H1 (cell line): ENCODE measurements at regions not wholly inside any gene's neighbourhood (a gene's known extent, or its start where the extent isn't known, plus 50 kb on each side); places are given as distances from the start of the nearest gene placed in this dataset.
A peak's percentile ranks its signal among the peaks of the same experiment; 100 is the strongest.

Experiments
- CTCF ChIA-PET: fragments of 300-600 bp; sonication (Branson Sonifier 250); formaldehyde crosslinking; loops from one replicate; lab custom pipeline; 2021; ENCODE audit not compliant: partially characterized antibody; lab: Charles Lee
- POLR2A ChIA-PET: fragments of 300-600 bp; sonication (Branson Sonifier 250); formaldehyde crosslinking; loops from one replicate; lab custom pipeline; 2021; ENCODE audit warnings: inconsistent platforms; ENCODE audit not compliant: partially characterized antibody; lab: Charles Lee
- DNase-seq, 2 experiments: peaks; one replicate each; pipeline versions ENCODE4 v3.0.0 to v3.0.0-alpha.2; 2010 to 2022; ENCODE audit warnings: low spot score in 2 of 2, low read depth in 1 of 2, mixed read lengths in 1 of 2
- FAIRE-seq: peaks from 2 replicates; lab custom pipeline; 2011; peaks lifted over from hg19 to GRCh38; lab: Jason Lieb, UNC
- H2AFZ ChIP-seq: 2 replicates; pipeline ENCODE4 v1.8.1; 2012; ENCODE audit warnings: low read length, inconsistent platforms
- H2AK5ac ChIP-seq: 2 replicates; pipeline ENCODE4 v1.6.1; 2013; ENCODE audit warnings: low read depth, low read length
- H2BK120ac ChIP-seq: replicated peaks from 2 replicates; pipeline ENCODE3; 2013; ENCODE audit warnings: low read depth, low read length, inconsistent platforms
- H2BK12ac ChIP-seq: 2 replicates; pipeline ENCODE4 v1.6.1; 2013; ENCODE audit warnings: low read depth, low read length
- H2BK15ac ChIP-seq: 2 replicates; pipeline ENCODE4 v1.6.1; 2013; ENCODE audit warnings: low read length
- H2BK20ac ChIP-seq: 2 replicates; pipeline ENCODE4 v1.6.1; 2013; ENCODE audit warnings: low read length
- H2BK5ac ChIP-seq: 2 replicates; pipeline ENCODE4 v1.6.1; 2013; ENCODE audit warnings: low read depth, low read length
- H3K14ac ChIP-seq: 2 replicates; pipeline ENCODE4 v1.6.1; 2013; ENCODE audit warnings: inconsistent platforms; ENCODE audit not compliant: insufficient read length
- H3K18ac ChIP-seq: 2 replicates; pipeline ENCODE4 v1.6.1; 2013; ENCODE audit warnings: low read length; ENCODE audit errors: extremely low read depth
- H3K23ac ChIP-seq: 2 replicates; pipeline ENCODE4 v1.6.1; 2013; ENCODE audit warnings: inconsistent platforms; ENCODE audit not compliant: insufficient read length
- H3K23me2 ChIP-seq: 2 replicates; pipeline ENCODE4 v1.6.1; 2013; ENCODE audit warnings: low read depth, low read length
- H3K27ac ChIP-seq: 2 replicates; pipeline ENCODE4 v1.6.1; 2011; ENCODE audit warnings: low read depth, low read length, inconsistent platforms
- H3K27me3 ChIP-seq, 4 experiments: replicated peaks in 1 of 4; 1 replicate in 1 of 4; 2 replicates in 3 of 4; pipeline versions ENCODE4 v1.6.1 to v1.8.1; 2011 to 2013; ENCODE audit warnings: low read length in 3 of 4, mild to moderate bottlenecking in 3 of 4, inconsistent platforms in 2 of 4, mixed read lengths in 2 of 4, moderate library complexity in 1 of 4; ENCODE audit not compliant: control insufficient read depth in 3 of 4, insufficient read depth in 3 of 4; ENCODE audit errors: extremely low read depth in 1 of 4
- H3K36me3 ChIP-seq, 4 experiments: 2 replicates each; pipeline versions ENCODE4 v1.6.1 to v1.8.1; 2011 to 2013; ENCODE audit warnings: mild to moderate bottlenecking in 4 of 4, low read length in 3 of 4, moderate library complexity in 2 of 4, control low read depth in 1 of 4, inconsistent platforms in 1 of 4; ENCODE audit not compliant: insufficient read depth in 4 of 4, control insufficient read depth in 2 of 4
- H3K4ac ChIP-seq: replicated peaks from 2 replicates; pipeline ENCODE3; 2013; ENCODE audit warnings: low read length, low read depth, mixed read lengths, inconsistent platforms; ENCODE audit not compliant: insufficient read length
- H3K4me1 ChIP-seq, 4 experiments: replicated peaks in 1 of 4; 1 replicate in 1 of 4; 2 replicates in 3 of 4; pipeline versions ENCODE4 v1.6.1 to v1.8.1; 2011 to 2013; ENCODE audit warnings: low read length in 3 of 4, inconsistent platforms in 2 of 4, mixed read lengths in 1 of 4; ENCODE audit not compliant: insufficient read depth in 4 of 4, control insufficient read depth in 3 of 4
- H3K4me2 ChIP-seq, 2 experiments: 2 replicates each; pipeline versions ENCODE4 v1.6.1 to v1.8.1; 2011 to 2013; ENCODE audit warnings: low read depth in 2 of 2, low read length in 2 of 2, control low read depth in 1 of 2, inconsistent platforms in 1 of 2, mild to moderate bottlenecking in 1 of 2; ENCODE audit not compliant: insufficient read depth in 1 of 2
- H3K4me3 ChIP-seq, 4 experiments: fragments of 200-600, 300-600 bp in 1 of 4; sonication (generic), shearing (Covaris generic), sonication (Bioruptor Twin) in 1 of 4; 2 replicates each; pipeline versions ENCODE4 v1.5.1 to v1.8.1; 2011 to 2016; ENCODE audit warnings: low read length in 4 of 4, low read depth in 3 of 4, control low read depth in 2 of 4, inconsistent platforms in 2 of 4, mild to moderate bottlenecking in 2 of 4, mixed read lengths in 1 of 4, moderate library complexity in 1 of 4; ENCODE audit not compliant: insufficient read depth in 2 of 4; ENCODE audit errors: extremely low read depth in 1 of 4
- H3K56ac ChIP-seq: replicated peaks from 2 replicates; pipeline ENCODE3; 2013; ENCODE audit warnings: low read depth, mild to moderate bottlenecking, mixed read lengths, low read length, inconsistent platforms; ENCODE audit not compliant: insufficient read length
- H3K79me1 ChIP-seq: 2 replicates; pipeline ENCODE4 v1.6.1; 2013; ENCODE audit warnings: low read depth, low read length, control low read depth
- H3K79me2 ChIP-seq, 2 experiments: 2 replicates each; pipeline versions ENCODE4 v1.6.1 to v1.8.1; 2012 to 2013; ENCODE audit warnings: low read length in 2 of 2, mild to moderate bottlenecking in 2 of 2, inconsistent platforms in 1 of 2; ENCODE audit not compliant: insufficient read depth in 2 of 2, control insufficient read depth in 1 of 2
- H3K9ac ChIP-seq, 4 experiments: replicated peaks in 1 of 4; 1 replicate in 1 of 4; 2 replicates in 3 of 4; pipeline versions ENCODE4 v1.6.1 to v1.8.1; 2011 to 2013; ENCODE audit warnings: low read depth in 3 of 4, low read length in 3 of 4, control low read depth in 2 of 4, mild to moderate bottlenecking in 2 of 4, moderate library complexity in 2 of 4, inconsistent platforms in 1 of 4; ENCODE audit errors: extremely low read depth in 1 of 4
- H3K9me3 ChIP-seq, 2 experiments: 2 replicates each; pipeline versions ENCODE4 v1.6.1 to v1.8.1; 2012 to 2013; ENCODE audit warnings: mild to moderate bottlenecking in 2 of 2, moderate library complexity in 2 of 2, control low read depth in 1 of 2, inconsistent platforms in 1 of 2, low read depth in 1 of 2, low read length in 1 of 2, mixed read lengths in 1 of 2; ENCODE audit not compliant: insufficient read depth in 2 of 2
- H4K20me1 ChIP-seq, 2 experiments: replicated peaks in 1 of 2; 2 replicates each; pipeline versions ENCODE3 to v1.8.1; 2011 to 2013; ENCODE audit warnings: inconsistent platforms in 2 of 2, low read length in 2 of 2, mild to moderate bottlenecking in 1 of 2; ENCODE audit not compliant: insufficient read depth in 2 of 2, control insufficient read depth in 1 of 2
- H4K5ac ChIP-seq: 2 replicates; pipeline ENCODE4 v1.6.1; 2013; ENCODE audit warnings: low read length, low read depth, mixed read lengths, inconsistent platforms; ENCODE audit not compliant: insufficient read length
- H4K8ac ChIP-seq: 2 replicates; pipeline ENCODE4 v1.8.0; 2013; ENCODE audit warnings: mild to moderate bottlenecking, moderate library complexity, low read length, inconsistent platforms; ENCODE audit not compliant: insufficient read depth; ENCODE audit errors: extremely low read depth
- H4K91ac ChIP-seq: replicated peaks from 2 replicates; pipeline ENCODE3; 2013; ENCODE audit warnings: low read length, mixed read lengths, inconsistent platforms; ENCODE audit not compliant: insufficient read length
- ASH2L ChIP-seq: fragments of 200-600, 300-600 bp; sonication (generic); IDR thresholded peaks from one replicate; pipeline ENCODE4 v1.7.1; 2017; ENCODE audit warnings: low read length
- HDAC2 ChIP-seq, 2 experiments: fragments of 300-600 bp in 1 of 2; sonication (generic) in 1 of 2; IDR thresholded peaks; 2 replicates each; pipeline ENCODE4 v1.6.1; 2011 to 2012; ENCODE audit warnings: low read depth in 2 of 2, low read length in 2 of 2, mild to moderate bottlenecking in 2 of 2, moderate library complexity in 2 of 2, borderline replicate concordance in 1 of 2, inconsistent platforms in 1 of 2
- HDAC6 ChIP-seq: IDR thresholded peaks from one replicate; pipeline ENCODE4 v1.7.1; 2012; ENCODE audit warnings: low read depth, mild to moderate bottlenecking, inconsistent platforms, low read length, moderate library complexity
- WGBS, 2 experiments: shearing (Covaris generic) in 1 of 2; methylation state at CpG; one replicate each; pipeline versions ENCODE4 v1.1.6 to v1.1.7; 2013 to 2015; ENCODE audit warnings: low lambda C conversion rate in 2 of 2, mixed read lengths in 2 of 2, inconsistent platforms in 1 of 2, low coverage in 1 of 2, missing lambda C conversion rate in 1 of 2; ENCODE audit not compliant: insufficient replicate concordance in 2 of 2, insufficient coverage in 1 of 2, insufficient read length in 1 of 2; ENCODE audit errors: extremely low coverage in 1 of 2, missing lambda C conversion rate in 1 of 2; 5-methylcytosine and 5-hydroxymethylcytosine counted together
- TF ChIP-seq, protein P1 (sequence below): IDR thresholded peaks from 2 replicates; pipeline ENCODE4 v1.6.1; 2011; ENCODE audit warnings: low read depth, mild to moderate bottlenecking, low read length; ENCODE audit not compliant: insufficient read depth
- TF ChIP-seq, protein P2 (sequence below): IDR thresholded peaks from 2 replicates; pipeline ENCODE4 v1.6.1; 2012; ENCODE audit warnings: low read length, inconsistent platforms
- TF ChIP-seq, protein P3 (sequence below), 3 experiments: IDR thresholded peaks; 1 replicate in 2 of 3; 2 replicates in 1 of 3; pipeline versions ENCODE4 v1.5.1 to v1.6.1; 2011; ENCODE audit warnings: low read length in 3 of 3, mild to moderate bottlenecking in 3 of 3, inconsistent platforms in 2 of 3, low read depth in 1 of 3, moderate library complexity in 1 of 3; ENCODE audit not compliant: insufficient read depth in 1 of 3; ENCODE audit errors: control extremely low read depth in 1 of 3

DNA sequence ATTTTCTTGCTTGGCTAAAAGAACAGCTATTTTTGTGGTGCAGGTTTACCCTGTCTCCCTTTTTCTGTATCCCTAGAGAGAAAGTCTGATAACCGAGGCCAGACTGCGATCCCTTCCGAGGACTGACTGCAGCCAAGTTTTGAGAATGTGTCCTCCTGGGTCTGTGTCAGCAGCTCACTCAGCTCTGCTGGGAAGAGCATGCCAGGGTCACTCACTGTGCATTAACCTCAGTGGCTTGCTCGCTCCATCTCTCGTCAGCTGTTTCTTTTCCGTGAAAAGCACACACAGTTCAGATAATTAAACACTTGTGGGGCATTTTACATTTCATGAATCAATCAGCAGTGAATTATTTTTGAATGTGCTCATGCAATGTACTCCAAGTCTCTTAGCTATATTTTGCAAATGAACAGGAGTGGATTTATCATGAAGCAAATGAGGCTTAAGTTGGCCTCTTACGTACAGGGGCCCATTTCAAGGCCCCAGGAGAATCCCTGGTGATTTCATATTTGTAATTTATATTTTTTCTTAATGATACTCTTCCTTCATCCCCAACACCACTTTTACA is 252.1 kb downstream of the SMARCA2 start:
- H2AFZ ChIP-seq: peak overlapping the region; percentile 79
- no peak for DNase-seq

More for the DNA sequence above, 252.1 kb downstream of the SMARCA2 start:
- Histone ChIP-seq H3K4me3 (no peak overlapping the region), H3K23me2 (no peaks in the 10 kb centered on the region; the same call in 1 of the 2 replicates), H3K14ac (no peak overlapping the region), H2BK120ac (no peak overlapping the region), H2BK5ac (peak overlapping the region; percentile 55; the same call in 1 of the 2 replicates), H2AK5ac (no peak overlapping the region), H4K8ac (no peak overlapping the region), H3K4me1 (0 out of 7 replicates have a peak, but pooled peaks cover 0 to 2% (median 0%) of the 10 kb centered on the region in 4 experiments), H3K36me3 (no peaks in the 10 kb centered on the region), H3K27me3 (no peaks in the 10 kb centered on the region), H3K23ac (no peak overlapping the region), H2BK20ac (0 out of 2 replicates have a peak overlapping the region, but pooled peaks have one; percentile 63), H3K9ac (no peak overlapping the region), H3K79me2 (no peaks in the 10 kb centered on the region), H3K9me3 (peaks cover 0 to 7% of the 10 kb centered on the region in 2 experiments; a peak in 1 of 4 replicates), H3K18ac (no peak overlapping the region), H2BK15ac (no peak overlapping the region), H3K4ac (no peak overlapping the region), H3K56ac (no peak overlapping the region), H3K27ac (no peak overlapping the region), H4K20me1 (no peaks in the 10 kb centered on the region), H4K5ac (no peak overlapping the region), H3K4me2 (no peak overlapping the region), H4K91ac (peak overlapping the region; percentile 22), H2BK12ac (peak overlapping the region; percentile 41; the same call in 1 of the 2 replicates), H3K79me1 (no peaks in the 10 kb centered on the region)
- TF ChIP-seq HDAC6 (no peak), HDAC2 (IDR thresholded peaks at IDR 0.05; ENCODE audit: borderline replicate concordance in 1 of 2, low read depth in 2 of 2, low read length in 2 of 2) (no peak), ASH2L (no peak)
- TF ChIP-seq, protein P1, sequence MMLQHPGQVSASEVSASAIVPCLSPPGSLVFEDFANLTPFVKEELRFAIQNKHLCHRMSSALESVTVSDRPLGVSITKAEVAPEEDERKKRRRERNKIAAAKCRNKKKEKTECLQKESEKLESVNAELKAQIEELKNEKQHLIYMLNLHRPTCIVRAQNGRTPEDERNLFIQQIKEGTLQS: no peak
- TF ChIP-seq, protein P2, sequence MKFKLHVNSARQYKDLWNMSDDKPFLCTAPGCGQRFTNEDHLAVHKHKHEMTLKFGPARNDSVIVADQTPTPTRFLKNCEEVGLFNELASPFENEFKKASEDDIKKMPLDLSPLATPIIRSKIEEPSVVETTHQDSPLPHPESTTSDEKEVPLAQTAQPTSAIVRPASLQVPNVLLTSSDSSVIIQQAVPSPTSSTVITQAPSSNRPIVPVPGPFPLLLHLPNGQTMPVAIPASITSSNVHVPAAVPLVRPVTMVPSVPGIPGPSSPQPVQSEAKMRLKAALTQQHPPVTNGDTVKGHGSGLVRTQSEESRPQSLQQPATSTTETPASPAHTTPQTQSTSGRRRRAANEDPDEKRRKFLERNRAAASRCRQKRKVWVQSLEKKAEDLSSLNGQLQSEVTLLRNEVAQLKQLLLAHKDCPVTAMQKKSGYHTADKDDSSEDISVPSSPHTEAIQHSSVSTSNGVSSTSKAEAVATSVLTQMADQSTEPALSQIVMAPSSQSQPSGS: no peak
- TF ChIP-seq, protein P3, sequence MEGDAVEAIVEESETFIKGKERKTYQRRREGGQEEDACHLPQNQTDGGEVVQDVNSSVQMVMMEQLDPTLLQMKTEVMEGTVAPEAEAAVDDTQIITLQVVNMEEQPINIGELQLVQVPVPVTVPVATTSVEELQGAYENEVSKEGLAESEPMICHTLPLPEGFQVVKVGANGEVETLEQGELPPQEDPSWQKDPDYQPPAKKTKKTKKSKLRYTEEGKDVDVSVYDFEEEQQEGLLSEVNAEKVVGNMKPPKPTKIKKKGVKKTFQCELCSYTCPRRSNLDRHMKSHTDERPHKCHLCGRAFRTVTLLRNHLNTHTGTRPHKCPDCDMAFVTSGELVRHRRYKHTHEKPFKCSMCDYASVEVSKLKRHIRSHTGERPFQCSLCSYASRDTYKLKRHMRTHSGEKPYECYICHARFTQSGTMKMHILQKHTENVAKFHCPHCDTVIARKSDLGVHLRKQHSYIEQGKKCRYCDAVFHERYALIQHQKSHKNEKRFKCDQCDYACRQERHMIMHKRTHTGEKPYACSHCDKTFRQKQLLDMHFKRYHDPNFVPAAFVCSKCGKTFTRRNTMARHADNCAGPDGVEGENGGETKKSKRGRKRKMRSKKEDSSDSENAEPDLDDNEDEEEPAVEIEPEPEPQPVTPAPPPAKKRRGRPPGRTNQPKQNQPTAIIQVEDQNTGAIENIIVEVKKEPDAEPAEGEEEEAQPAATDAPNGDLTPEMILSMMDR (IDR thresholded peaks at IDR 0.05; ENCODE audit: control extremely low read depth in 1 of 3, insufficient read depth in 1 of 3, low read depth in 1 of 3, low read length in 3 of 3): no peak
- POLR2A ChIA-PET: interaction anchor here (1.0 to 1.5 kb wide), 3 partner anchors 14 to 26 kb away, joined by 4 to 6 read pairs (median 4); no protein-coding TSS in a partner anchor
- WGBS, 2 experiments: 90% methylated on average over 7 of the region's 7 CpGs; no CpG with 5 or more reads in 1 of the 2 experiments
- CTCF ChIA-PET: interaction anchor here (0.7 to 2.0 kb wide), 3 partner anchors 26 to 125 kb away, joined by 3 to 8 read pairs (median 3); no protein-coding TSS in a partner anchor
- FAIRE-seq: no peak
